ENCODE measurements at regions not wholly inside any gene's neighbourhood (a gene's known extent, or its start where the extent isn't known, plus 50 kb on each side); places are given as distances from the start of the nearest gene placed in this dataset.
A peak's percentile ranks its signal among the peaks of the same experiment; 100 is the strongest.

DNA sequence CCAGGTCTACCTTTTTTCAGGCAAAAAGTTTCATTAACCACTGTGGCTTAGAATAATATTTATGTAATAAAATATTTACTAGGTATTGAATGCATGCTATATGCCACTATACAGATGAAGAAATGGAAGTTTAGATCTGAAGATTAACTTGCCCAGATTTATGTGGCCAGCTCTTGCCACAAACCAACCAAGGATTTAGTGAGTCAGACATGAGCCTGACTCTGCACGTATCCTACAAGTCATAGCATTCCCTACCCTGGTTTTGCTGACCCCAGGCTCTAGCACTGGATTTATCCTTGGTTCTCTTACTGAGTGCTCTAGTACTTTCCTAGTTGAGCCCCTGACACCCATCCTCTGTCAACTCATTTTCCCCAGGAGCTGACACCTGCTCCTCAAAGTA is 75.4 kb downstream of the ANKEF1 start (continued):
- TF ChIP-seq, protein P1, sequence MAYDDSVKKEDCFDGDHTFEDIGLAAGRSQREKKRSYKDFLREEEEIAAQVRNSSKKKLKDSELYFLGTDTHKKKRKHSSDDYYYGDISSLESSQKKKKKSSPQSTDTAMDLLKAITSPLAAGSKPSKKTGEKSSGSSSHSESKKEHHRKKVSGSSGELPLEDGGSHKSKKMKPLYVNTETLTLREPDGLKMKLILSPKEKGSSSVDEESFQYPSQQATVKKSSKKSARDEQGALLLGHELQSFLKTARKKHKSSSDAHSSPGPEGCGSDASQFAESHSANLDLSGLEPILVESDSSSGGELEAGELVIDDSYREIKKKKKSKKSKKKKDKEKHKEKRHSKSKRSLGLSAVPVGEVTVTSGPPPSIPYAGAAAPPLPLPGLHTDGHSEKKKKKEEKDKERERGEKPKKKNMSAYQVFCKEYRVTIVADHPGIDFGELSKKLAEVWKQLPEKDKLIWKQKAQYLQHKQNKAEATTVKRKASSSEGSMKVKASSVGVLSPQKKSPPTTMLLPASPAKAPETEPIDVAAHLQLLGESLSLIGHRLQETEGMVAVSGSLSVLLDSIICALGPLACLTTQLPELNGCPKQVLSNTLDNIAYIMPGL (CRISPR knock-in tag; IDR thresholded peaks at IDR 0.05; ENCODE audit: borderline replicate concordance): no peak
- TF ChIP-seq HEYL (CRISPR knock-in tag; IDR thresholded peaks at IDR 0.05): no peak

GRCh38 chr20:10111139-10111958 is 76.6 kb downstream of the ANKEF1 start:
- Histone ChIP-seq H3K4me2 (0 out of 3 replicates have a peak overlapping the region, but pooled peaks have one; percentile 4), H3K4me1 (peaks cover 3% of the 10 kb centered on the region; the same call in 1 of the 3 replicates), H3K27ac (peak overlapping the region in 1 of 2 experiments; percentile 17; a peak in 3 of 6 replicates), H3K4me3 (no peak overlapping the region), H3K9me3 (0 out of 3 replicates have a peak, but pooled peaks cover 2% of the 10 kb centered on the region)
- ChIA-PET CTCF (interaction anchor here (1.2 to 4.0 kb wide), 5 partner anchors 9 to 494 kb away, joined by 3 to 12 read pairs (median 7); no protein-coding TSS in a partner anchor), POLR2A (no interaction called here)
- DNase-seq (ENCODE audit: low read depth in 1 of 2, low spot score in 1 of 2): no peak
- peak; percentile 56 for FAIRE-seq
- ATAC-seq: peak in 1 of 2 experiments; percentile 54; a peak in 4 of 6 replicates
- no peak for TF ChIP-seq SREBF2 (IDR thresholded peaks at IDR 0.05)
- 66% methylated on average over 5 of the region's 5 CpGs for WGBS (ENCODE audit: missing lambda C conversion rate)

DNA sequence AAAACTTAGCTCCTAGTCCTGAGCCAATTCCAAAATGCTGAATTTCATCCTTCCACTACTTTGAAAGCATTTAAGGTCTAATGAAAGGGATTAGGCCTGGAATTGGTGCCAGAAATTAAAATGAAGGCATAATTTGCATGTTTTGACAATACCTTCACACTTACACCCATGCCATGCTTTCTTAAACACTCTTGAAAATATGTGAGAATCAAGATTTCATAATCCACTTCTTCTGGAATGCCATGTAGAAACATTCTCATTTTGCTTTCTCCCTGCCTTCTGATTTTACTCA is 77.1 kb downstream of the ANKEF1 start:
- no peaks in the 10 kb centered on the region for H3K9me3 ChIP-seq
- H3K27ac ChIP-seq: no peak overlapping the region
- CTCF ChIA-PET: interaction anchor here (1.2 to 4.0 kb wide), 5 partner anchors 10 to 495 kb away, joined by 3 to 12 read pairs (median 7); no protein-coding TSS in a partner anchor

More for the DNA sequence above, 77.1 kb downstream of the ANKEF1 start:
- ATAC-seq (no peak), DNase-seq (ENCODE audit: low read depth in 1 of 2, low spot score in 1 of 2) (no peak), FAIRE-seq (peak; percentile 51)
- Histone ChIP-seq H3K4me2 (no peak overlapping the region), H3K4me1 (peaks cover 3% of the 10 kb centered on the region; the same call in 1 of the 3 replicates), H3K4me3 (no peak overlapping the region)
- POLR2A ChIA-PET: no interaction called here
- TF ChIP-seq ELK1 (IDR thresholded peaks at IDR 0.05; ENCODE audit: low read depth, low read length) (no peak), BHLHE40 (IDR thresholded peaks at IDR 0.05; ENCODE audit: low read depth, low read length) (no peak), MYC (IDR thresholded peaks at IDR 0.05; ENCODE audit: borderline replicate concordance, low read length) (no peak), CBX8 (IDR thresholded peaks at IDR 0.05) (no peak), ZC3H11A (IDR thresholded peaks at IDR 0.05) (no peak), HOXB5 (CRISPR knock-in tag; IDR thresholded peaks at IDR 0.05) (no peak), HDAC2 (IDR thresholded peaks at IDR 0.05) (no peak), CBX2 (IDR thresholded peaks at IDR 0.05; ENCODE audit: borderline replicate concordance, low read depth) (no peak), POLR2AphosphoS2 (conservative IDR thresholded peaks at IDR 0.05; ENCODE audit: low read length) (no peak), CHD4 (IDR thresholded peaks at IDR 0.05; ENCODE audit: borderline replicate concordance) (no peak), RCOR1 (IDR thresholded peaks at IDR 0.05; ENCODE audit: low read depth, low read length) (no peak), PBX3 (IDR thresholded peaks at IDR 0.05) (no peak)
- TF ChIP-seq, protein P1 (CRISPR knock-in tag; IDR thresholded peaks at IDR 0.05; ENCODE audit: borderline replicate concordance): no peak
